GM21723 (cell line): ENCODE measurements at regions not wholly inside any gene's neighbourhood (a gene's known extent, or its start where the extent isn't known, plus 50 kb on each side); places are given as distances from the start of the nearest gene placed in this dataset.

Experiments used
- ATAC-seq: cut with Tn5 transposase; IDR thresholded peaks from one replicate; pipeline ENCODE4 v1.9.1; 2021; ENCODE audit warnings: mild to moderate bottlenecking, moderate library complexity; ENCODE audit not compliant: unreplicated experiment

DNA sequence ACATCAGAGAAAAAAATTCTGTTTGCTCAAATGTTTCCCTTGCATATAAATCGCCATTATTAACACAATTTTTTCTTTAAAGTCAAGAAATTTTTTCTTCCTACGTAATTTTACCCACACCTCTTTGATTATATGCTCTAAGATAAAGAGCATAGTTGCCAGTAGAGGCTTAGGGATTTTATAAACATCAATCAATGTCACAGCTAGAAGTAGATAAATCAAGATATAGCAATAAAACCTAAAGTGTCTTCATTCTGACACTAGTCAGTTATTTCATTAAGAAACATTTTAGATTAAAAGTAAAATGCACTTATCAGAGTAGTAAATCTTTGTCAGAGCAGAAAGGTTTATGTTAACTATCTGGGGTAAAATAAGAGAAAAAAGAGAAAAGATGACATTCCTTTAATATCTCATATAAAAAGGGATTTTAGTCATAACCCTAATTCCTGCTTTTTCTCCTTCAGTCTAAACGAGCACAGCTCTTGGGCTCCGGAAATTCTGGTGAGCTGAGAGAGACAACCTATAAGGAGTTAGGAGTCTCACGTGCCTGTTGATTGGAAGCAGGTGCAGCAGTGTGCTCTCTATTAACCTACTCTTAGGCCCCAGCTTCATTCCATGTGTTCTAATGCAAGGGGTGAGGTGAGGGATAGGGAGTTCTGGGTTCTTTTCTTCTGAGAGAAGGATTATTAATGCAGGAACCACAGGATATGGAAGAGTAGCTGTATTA is 172.4 kb upstream of the GULP1 start:
- ATAC-seq = no peak

DNA sequence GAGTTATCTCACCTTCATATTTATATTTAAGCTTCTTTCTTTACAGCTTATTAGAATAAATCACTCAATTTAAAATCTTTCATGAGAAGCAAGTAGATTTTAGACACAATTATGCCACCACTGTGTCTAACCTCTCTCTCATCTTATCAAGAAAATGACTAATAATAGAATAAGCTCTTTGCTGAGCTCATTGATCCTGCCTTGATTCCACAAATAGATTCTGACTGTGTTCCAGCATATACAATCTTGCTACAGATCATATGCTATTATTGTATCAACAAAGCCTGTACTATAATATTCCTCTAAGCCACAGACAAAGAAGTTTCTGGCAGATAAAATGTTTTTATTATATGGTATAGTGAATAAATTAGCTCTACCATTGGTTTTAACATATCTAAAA is 168.7 kb upstream of the GULP1 start:
- no peak for ATAC-seq

DNA sequence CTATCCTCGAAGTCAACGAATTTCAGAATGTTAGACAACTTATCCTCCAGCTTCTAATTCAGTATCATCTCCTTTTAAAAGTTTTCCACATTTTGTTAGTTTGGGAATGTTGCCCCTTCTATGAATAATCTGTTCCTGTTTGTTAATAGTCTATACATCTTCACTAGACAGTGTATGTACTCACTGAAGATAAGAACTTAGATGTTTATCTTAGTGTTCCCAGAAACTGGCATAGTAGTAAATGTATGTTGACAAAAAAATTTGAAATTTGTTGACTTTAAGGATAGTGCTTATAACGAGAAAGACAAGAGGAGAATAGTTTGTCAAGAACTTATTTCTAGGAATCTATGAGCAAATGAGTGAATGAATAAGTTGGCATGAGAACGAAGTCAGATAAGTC is 162.0 kb upstream of the GULP1 start:
- ATAC-seq = no peak

DNA sequence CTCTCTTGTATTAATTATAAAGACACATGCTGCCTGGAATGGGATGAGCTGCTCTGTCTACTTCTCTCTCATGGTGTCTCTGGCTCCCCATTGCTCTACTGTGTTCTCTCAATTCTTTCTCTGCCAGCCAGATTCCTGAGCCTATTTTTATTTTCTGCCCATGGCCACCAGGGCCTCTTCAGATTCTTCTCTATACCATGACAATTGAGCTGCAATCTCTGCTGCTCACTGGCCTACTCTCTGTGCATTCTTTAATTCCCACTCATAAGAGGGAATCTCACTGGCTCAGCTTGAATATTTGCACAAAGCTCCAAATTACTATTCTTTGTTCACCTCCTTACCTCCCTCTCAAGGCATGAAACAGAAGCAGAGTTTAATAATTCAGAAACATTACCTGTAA is 161.4 kb upstream of the GULP1 start:
- ATAC-seq = no peak

DNA sequence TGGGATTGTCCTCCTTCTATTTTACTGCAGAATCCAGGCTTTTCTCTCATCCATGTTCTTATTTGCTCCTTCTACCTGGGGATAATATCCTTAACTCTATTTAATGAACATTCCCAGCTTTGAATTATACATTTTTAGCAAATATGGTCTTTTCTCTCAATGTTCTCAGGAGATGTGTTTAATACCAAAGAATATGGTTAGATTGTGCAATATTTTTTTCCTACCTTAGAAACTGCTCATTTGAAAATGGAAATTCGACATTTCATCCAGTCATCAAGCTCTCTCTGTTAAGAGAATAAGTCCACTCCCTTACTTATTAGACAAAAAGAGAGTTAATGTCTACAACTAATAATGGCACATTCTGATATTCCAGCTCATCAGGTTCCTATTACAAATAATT is 160.4 kb upstream of the GULP1 start:
- no peak for ATAC-seq

DNA sequence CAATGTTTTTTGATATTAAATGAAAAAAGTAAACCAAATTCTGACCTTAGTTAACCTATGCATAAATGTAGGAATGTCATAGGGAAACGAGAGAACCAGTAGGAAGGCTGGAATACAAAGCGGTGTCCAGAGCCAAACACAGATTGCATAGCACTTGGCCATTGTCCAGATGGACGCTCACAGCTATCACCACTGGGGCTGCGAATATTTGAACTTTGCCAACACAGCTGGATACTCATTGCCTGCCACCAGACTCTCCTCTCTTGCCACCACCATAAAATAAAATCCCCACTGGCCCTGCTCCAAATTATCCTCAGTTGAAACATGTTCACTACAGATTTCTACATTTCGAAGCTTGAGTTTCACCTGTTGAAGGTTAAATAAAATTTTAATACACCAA is 159.3 kb upstream of the GULP1 start:
- ATAC-seq = no peak

DNA sequence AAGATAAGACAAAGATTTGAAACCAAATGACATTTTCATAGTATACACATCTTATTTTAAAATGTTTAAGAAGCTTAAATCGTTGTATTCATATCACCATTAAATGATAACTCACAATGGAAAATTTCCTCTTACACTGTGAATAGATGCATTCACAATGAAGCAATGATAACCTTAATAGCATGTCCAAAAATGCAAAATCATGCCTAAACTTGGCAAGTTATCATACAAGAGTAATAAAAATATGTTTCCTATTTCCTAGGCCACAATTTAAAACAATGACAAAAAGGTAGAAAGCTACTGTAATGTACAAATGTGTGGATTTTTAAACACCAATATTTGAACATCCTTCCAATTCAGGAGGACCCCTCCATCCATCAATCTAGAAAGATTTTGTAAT is 157.4 kb upstream of the GULP1 start:
- no peak for ATAC-seq

DNA sequence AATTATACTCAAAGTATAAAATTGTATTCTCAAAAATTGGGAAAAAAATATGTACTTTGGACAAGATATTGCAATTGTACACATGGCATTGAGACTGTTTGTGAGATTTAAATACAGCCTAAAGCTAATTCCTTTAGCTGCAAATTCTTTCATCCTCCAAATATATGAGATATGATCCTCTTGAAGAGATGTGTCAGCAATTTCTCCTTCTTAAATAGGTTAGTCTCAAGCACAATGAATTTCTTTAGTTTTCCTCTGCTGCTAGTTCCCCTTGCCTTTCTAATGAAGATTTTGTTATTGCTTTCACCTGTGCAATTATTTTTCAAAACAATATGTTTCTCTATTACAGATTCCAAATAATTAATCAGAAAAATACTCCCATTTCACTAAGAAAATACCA is 153.4 kb upstream of the GULP1 start:
- no peak for ATAC-seq

DNA sequence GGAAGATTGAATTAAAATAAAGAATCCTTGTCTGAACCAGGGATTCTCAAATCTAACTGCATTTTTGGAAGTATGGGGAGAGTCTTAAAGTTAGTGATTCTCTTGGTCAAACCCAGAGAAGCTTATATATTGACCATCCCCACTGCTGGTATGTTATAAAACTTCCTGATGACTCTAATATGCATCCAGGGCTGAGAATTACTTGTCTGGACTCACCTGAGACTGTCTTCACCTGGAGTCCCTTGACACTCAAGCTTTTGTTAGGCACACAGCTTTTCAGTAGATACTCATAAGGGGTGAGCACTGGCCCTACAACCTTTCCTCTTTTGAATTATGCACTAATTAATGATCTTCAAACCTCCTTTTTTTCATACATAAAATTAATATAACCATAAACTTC is 149.6 kb upstream of the GULP1 start:
- ATAC-seq = no peak

DNA sequence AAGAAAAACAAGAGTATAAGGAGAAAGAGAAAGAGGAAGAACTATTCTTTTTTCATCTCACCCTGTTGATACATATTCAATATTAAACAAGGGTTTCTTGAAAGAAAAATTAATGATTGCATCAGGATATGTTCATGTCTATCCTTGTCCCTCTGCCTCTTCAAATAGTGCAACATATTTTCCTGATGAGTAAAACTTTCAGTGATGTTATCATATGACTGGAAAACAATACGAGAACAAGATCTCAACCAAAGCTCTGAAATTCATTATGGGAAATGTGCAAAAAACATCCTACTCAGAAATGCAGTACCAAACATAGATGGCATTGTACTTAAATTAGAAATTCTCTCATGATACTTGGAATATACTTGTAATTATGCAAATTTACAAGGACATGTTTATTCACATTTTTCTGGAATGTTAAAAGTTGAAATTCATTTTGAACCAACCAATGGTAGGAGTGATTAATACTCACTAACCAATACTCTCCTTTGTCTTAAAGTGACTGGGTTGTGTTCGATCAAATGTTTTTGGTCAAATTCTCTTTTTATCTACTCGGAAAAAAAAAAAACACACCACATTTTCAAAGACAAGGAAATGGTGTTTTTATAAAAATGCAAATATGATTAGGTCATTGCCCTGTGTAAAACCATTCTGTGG is 148.9 kb upstream of the GULP1 start:
- no peak for ATAC-seq

DNA sequence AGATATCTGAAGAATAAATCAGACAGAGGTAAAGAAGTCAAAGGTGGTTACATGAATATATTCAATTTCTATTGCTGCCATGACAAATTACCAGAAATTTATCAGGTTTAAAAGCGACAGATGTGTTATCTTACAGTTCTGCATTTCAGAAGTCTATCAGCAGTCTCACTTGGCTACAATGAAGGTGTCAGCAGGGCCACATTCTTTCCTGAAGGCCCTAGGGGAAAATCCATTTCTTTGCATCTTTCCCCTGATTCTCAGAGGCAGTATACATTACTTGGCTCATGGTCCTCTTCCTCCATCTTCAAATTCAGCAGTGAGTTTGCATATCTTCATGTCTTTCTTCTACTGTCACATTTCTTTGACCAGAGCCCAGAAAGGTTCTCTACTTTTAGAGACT is 145.8 kb upstream of the GULP1 start:
- ATAC-seq = no peak

DNA sequence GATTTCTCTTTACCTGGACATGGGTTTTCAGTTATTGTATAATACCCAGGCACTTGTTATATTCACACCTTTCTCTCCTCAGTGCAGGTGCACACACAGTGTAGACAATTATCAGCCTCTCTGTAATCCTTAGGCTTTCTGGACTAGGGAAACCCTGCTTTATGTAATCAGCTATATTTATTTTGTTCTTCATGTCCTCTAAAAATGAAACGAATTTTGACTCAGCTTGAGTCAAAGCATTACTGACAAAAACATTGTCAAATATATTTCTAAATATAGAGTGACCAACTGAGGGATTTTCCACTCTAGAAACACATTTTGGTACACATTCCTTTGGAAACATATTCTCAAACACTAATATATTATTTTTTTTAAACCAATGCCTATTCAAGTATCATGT is 144.8 kb upstream of the GULP1 start:
- no peak for ATAC-seq

DNA sequence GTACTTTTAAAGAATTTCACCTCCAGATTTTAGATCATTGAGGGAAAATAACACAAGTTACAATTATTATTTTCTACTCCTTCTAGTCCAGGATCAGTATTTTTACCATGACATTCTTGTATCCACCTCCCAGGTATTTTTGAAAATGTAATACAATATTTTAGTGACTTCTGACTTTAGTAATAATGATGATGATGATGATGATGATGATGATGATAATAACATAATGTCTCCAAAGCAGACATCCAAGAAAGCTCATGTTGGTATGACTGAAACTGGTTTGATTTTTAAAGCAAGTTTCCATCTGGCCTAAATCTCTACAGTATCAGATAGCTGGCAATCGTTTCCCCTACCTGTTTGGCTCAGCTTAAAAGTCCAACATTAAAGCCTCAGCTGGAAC is 140.0 kb upstream of the GULP1 start:
- no peak for ATAC-seq

DNA sequence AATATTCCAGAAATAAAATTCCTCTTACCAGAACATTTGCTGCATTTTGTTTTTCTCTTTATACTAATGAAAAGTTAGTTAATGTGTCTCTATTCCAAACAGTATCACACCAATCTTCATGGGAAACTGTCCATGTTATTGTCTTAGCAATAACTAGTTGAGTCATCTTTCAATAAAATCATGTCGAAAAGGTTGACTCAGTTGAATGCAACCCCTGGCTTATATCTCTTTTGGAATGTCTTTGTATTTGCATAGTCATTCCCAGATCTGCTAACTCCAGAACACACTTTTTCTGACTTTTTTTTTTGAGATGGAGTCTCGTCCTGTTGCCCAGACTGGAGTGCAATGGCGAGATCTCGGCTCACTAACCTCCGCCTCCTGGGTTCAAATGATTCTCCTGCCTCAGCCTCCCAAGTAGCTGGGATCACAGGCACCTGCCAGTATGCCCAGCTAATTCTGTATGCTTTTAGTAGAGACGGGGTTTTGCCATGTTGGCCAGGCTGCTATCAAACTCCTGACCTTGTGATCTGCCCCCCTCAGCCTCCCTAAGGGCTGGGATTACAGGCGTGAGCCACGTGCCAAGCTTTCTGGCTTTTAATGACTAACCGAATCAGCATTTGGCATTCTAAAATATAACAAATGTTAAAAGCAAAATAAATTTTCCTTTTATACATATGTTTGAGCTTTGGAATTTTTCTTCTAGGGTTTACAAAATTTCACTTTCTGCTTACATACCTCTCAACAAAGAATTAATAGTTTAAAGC is 133.2 kb upstream of the GULP1 start:
- no peak for ATAC-seq

DNA sequence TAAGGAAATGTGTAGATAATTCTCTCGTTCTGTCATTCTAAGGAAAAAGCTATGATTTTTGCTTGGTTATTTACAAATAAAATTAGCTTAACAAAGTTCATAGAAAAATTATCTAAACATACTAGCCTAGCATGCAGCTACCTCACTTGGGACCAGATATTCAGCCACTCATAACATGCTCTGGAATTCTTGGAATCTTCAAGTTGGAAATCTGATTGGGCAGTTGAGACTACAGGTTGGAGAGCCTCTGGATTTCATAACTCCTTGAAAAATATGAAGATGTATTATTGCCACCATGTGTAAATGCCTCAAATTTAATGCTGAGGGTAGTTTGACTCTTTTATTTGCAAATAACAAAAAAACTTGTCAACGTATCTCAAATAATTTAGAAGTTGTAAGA is 132.2 kb upstream of the GULP1 start:
- no peak for ATAC-seq

DNA sequence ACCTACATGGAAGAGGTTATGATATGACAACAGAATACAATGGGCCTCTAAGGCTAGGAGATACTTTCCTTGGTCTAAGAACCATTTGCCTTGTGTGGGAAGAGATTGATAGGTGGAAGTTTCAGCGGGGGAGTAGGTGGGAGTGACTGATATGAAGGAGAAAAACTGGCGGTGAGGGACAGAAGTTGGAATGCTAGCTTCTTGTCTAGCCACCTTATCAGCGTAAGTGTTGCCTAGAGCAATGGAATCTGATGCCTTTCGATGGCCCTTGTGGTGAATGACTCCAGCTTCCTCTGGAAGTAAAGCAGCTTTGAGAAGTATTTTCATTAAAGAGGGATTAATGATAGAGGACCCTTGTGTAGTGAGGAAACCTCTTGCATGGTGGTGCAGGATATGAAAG is 121.3 kb upstream of the GULP1 start:
- no peak for ATAC-seq

DNA sequence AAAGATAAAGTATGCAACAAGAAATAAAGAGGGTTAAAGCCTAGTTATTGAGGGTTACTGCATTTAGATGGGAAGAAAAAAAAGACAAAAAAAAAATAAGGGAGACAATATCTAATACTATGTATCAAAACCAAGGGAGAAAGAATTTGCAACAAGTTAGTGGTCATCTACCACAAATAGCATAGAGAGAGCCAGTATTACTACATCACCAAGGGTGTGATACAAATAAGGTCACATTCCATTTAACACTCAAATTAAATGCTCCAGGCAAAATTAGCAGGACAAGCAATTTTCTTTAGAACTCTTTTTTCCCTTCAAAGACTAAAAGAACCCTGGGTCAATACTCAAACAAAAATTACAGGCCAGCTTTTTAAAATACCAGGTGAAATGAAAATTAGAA is 115.1 kb upstream of the GULP1 start:
- no peak for ATAC-seq

DNA sequence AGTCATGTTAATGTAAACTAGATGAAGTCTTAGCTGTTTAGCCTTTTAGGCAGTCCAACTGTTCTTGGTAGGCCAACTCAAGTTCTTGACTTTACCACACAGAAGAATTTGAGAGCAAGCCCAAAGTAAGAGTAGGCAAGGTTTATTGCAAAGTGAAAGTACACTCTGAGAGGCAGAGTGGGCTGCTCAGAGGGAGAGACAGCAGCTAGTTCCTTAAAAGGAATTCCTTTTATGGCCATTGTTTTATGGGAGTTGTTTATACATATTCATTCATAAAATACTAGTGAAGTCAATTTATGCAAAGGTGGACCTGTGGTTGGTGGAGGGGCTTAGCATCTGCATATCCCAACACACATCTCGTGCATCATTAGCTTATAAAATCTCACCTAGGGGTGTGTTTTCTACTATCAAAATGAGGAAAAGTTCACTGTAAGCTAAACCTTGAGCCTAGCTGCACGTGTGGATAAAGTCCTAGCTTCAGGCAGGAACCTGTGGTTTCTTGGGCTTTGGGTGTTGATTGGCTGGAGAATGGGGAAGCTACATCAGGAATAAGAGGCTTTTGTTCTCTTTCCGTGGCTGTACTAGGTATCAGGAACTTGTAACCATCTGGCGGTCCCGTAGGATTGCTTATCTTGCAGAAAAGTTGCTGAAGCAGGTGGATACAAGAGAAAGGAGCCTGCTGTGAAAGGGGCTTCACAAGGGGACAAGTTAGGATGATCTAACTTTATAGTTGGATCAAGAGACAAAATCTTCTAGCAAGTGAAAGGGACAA is 110.4 kb upstream of the GULP1 start:
- no peak for ATAC-seq

DNA sequence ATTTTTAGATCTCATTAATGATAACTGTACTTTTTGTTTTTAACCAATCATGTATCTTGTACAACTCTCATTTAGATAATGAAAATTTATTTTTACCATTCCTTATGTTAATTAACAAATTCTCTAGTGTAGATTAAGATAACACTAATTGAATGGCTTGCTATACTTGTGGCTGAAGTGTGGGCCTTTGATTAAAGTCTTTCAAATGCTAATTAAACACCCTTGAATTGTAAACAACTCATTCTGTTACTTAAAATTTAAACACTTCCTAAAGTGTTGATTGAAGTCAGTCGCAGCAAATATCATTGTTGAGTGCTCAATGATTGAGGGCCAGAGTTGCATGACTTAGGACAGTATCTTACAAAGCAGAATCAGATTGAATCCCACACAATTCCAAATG is 109.8 kb upstream of the GULP1 start:
- ATAC-seq = no peak

DNA sequence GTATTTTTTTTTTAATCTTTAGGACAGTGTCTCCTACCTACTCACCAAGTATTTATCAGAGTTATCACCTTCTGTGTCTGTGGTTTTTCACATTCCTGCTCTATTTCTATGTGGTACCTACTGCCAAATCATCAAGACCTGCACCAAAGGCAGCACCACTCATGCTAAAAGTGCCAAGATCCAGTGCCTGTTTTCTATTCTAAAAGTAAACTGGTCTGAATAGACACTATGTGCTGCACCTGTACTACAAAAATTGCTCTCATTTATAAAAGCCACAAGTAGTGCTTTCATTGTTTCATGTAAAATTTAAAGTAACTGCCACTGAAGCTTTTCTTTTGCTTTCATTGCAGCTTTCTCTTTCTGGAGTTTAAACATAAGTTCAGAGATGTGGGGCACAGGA is 103.9 kb upstream of the GULP1 start:
- ATAC-seq = no peak

DNA sequence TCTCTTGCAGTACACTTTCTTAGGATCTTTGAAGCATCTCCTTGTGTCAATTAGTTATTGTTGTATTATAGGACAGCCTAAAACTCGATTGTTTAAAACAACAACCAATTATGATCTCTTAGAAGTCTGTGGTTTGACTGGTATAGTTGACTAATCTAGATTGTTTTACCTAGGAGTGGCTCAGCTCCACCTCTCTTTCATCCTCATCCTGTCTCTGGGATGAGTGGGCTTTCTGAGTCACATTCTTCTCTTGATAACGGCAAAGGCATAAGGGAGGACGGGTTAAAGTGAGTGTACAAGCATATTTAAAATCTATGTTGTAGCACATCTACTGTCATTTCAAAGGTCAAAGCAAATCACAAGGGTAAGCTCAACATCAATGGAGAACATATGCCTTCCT is 102.3 kb upstream of the GULP1 start:
- no peak for ATAC-seq

DNA sequence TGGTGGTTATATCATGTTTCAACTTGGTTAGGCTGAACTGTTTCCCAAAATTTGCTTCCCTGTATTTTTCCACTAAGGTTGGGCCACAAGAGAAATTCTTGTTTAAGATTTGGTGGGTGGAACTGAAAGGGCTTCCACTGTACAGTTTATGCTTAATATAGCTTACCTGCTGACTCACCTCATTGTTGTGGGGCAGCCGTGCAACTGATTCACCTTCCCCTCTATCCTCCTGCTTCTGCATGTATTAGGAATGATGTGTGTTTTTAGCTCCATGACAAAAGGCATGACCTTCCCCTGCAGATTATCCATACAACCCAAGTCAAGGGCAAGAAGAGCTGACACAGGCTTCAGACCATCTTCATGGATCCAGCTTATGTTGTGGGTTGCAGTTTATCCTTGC is 98.4 kb upstream of the GULP1 start:
- no peak for ATAC-seq
